ENCODE measurements at regions not wholly inside any gene's neighbourhood (a gene's known extent, or its start where the extent isn't known, plus 50 kb on each side); places are given as distances from the start of the nearest gene placed in this dataset.

DNA sequence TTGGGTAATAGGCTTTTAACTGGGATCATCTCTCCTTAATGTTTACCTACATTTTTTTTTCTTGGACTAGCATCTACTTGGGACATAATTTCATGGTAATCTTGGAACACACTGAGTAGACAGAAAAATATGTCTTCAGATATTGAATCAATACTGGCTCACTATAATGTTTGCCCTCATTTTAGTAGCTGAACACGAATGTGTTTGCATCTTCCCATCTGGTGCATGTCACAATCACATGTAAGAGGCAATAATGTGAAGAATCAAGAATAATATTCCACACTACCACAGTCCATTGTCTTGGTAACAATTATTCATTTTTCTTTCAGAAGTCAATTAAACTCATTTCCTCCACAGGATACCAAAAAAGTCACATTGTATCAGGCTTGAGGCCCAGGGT is 382.7 kb upstream of the CDH10 start:
- TF ChIP-seq ZNF70 (CRISPR knock-in tag; IDR thresholded peaks at IDR 0.05) = no peak
- TF ChIP-seq, protein P1, sequence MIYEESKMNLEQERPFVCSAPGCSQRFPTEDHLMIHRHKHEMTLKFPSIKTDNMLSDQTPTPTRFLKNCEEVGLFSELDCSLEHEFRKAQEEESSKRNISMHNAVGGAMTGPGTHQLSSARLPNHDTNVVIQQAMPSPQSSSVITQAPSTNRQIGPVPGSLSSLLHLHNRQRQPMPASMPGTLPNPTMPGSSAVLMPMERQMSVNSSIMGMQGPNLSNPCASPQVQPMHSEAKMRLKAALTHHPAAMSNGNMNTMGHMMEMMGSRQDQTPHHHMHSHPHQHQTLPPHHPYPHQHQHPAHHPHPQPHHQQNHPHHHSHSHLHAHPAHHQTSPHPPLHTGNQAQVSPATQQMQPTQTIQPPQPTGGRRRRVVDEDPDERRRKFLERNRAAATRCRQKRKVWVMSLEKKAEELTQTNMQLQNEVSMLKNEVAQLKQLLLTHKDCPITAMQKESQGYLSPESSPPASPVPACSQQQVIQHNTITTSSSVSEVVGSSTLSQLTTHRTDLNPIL (CRISPR knock-in tag; IDR thresholded peaks at IDR 0.05; ENCODE audit: low read depth) = no peak
- no peak for ATAC-seq

DNA sequence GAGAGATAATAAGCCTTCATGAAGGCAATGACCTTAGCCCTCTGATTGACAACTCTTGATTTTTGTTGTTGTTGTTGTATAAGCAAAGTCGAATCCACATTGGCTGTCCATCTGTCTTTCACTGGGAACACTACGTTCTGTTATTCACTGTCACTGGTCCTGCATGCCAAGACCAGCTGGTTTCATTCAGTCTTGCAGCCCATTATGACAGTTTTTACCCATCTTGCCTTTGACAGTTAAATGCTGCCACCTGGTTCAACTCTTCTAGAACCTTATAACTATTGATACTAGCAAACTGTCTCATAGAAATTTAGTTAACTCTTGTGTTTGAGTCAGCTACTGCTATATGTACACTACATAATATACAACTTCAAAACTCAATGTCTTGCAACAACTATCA is 382.3 kb upstream of the CDH10 start:
- no peak for ATAC-seq
- no peak for TF ChIP-seq ZNF70 (CRISPR knock-in tag; IDR thresholded peaks at IDR 0.05)
- TF ChIP-seq, protein P2, sequence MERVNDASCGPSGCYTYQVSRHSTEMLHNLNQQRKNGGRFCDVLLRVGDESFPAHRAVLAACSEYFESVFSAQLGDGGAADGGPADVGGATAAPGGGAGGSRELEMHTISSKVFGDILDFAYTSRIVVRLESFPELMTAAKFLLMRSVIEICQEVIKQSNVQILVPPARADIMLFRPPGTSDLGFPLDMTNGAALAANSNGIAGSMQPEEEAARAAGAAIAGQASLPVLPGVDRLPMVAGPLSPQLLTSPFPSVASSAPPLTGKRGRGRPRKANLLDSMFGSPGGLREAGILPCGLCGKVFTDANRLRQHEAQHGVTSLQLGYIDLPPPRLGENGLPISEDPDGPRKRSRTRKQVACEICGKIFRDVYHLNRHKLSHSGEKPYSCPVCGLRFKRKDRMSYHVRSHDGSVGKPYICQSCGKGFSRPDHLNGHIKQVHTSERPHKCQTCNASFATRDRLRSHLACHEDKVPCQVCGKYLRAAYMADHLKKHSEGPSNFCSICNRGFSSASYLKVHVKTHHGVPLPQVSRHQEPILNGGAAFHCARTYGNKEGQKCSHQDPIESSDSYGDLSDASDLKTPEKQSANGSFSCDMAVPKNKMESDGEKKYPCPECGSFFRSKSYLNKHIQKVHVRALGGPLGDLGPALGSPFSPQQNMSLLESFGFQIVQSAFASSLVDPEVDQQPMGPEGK (CRISPR knock-in tag; IDR thresholded peaks at IDR 0.05; ENCODE audit: borderline replicate concordance) = no peak
- TF ChIP-seq ZFP30 (CRISPR knock-in tag; IDR thresholded peaks at IDR 0.05) = no peak
- no peak for TF ChIP-seq ISL1 (CRISPR knock-in tag; IDR thresholded peaks at IDR 0.05)
- TF ChIP-seq, protein P3, sequence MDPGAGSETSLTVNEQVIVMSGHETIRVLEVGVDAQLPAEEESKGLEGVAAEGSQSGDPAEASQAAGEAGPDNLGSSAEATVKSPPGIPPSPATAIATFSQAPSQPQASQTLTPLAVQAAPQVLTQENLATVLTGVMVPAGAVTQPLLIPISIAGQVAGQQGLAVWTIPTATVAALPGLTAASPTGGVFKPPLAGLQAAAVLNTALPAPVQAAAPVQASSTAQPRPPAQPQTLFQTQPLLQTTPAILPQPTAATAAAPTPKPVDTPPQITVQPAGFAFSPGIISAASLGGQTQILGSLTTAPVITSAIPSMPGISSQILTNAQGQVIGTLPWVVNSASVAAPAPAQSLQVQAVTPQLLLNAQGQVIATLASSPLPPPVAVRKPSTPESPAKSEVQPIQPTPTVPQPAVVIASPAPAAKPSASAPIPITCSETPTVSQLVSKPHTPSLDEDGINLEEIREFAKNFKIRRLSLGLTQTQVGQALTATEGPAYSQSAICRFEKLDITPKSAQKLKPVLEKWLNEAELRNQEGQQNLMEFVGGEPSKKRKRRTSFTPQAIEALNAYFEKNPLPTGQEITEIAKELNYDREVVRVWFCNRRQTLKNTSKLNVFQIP (CRISPR knock-in tag; IDR thresholded peaks at IDR 0.05; ENCODE audit: borderline replicate concordance, low read depth) = no peak
- TF ChIP-seq ZFP3 (CRISPR knock-in tag; IDR thresholded peaks at IDR 0.05) = no peak
- TF ChIP-seq GLIS3 (CRISPR knock-in tag; IDR thresholded peaks at IDR 0.05) = no peak
- TF ChIP-seq RARB (CRISPR knock-in tag; IDR thresholded peaks at IDR 0.05) = no peak
- TF ChIP-seq ZNF8 (CRISPR knock-in tag; IDR thresholded peaks at IDR 0.05) = no peak
- no peak for TF ChIP-seq ARNTL (CRISPR knock-in tag; IDR thresholded peaks at IDR 0.05; ENCODE audit: borderline replicate concordance, low read depth)
- no peak for TF ChIP-seq BACH2 (CRISPR knock-in tag; IDR thresholded peaks at IDR 0.05; ENCODE audit: borderline replicate concordance)

DNA sequence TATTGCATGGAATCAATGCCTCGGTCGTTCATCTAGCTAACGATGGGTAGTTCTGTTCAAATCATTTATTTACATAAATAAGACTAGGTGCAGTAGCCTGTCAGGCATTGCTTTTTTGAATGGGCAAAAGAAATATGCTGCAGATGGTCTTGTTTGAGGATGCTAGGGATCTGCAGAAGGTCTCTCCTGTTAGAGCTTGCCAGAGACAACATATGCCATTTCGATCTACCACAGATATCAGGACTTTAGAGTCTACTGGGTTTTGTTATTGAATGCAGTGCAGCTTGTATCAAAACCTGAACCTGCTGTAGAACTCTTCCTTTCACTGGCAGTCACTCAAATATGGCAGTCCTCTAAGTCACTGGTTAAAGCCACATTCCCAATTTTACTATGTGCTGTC is 381.1 kb upstream of the CDH10 start:
- TF ChIP-seq CSDC2 (CRISPR knock-in tag; IDR thresholded peaks at IDR 0.05) = no peak
- no peak for TF ChIP-seq TCF4 (CRISPR knock-in tag; IDR thresholded peaks at IDR 0.05; ENCODE audit: borderline replicate concordance)
- no peak for TF ChIP-seq ZFP3 (CRISPR knock-in tag; IDR thresholded peaks at IDR 0.05)
- TF ChIP-seq ZNF8 (CRISPR knock-in tag; IDR thresholded peaks at IDR 0.05) = no peak
- TF ChIP-seq, protein P3 (CRISPR knock-in tag; IDR thresholded peaks at IDR 0.05; ENCODE audit: borderline replicate concordance, low read depth) = no peak
- no peak for ATAC-seq

DNA sequence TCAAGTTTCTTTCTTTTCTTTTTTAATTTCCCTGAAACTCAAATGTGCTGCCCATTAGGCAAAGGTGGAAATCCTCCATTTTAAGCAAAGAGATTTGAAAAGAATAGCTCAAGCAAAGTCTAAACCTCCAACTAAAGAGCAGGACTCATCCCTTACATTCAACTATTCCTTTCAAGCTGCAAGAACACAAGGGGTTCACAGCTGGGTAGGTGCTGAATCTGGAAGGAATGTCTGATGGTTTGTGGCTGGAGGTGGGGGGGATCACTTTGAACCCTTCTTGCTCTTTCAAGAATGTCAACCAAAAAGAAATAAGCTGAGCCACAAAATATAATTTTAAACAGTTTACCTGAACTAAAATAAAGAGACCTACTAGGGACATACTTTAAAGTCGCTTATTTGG is 375.7 kb upstream of the CDH10 start:
- TF ChIP-seq ZNF70 (CRISPR knock-in tag; IDR thresholded peaks at IDR 0.05) = no peak
- no peak for TF ChIP-seq CSDC2 (CRISPR knock-in tag; IDR thresholded peaks at IDR 0.05)
- no peak for TF ChIP-seq OSR1 (CRISPR knock-in tag; IDR thresholded peaks at IDR 0.05)
- TF ChIP-seq ZFP3 (CRISPR knock-in tag; IDR thresholded peaks at IDR 0.05) = no peak
- no peak for TF ChIP-seq TCF4 (CRISPR knock-in tag; IDR thresholded peaks at IDR 0.05; ENCODE audit: borderline replicate concordance)
- TF ChIP-seq RARB (CRISPR knock-in tag; IDR thresholded peaks at IDR 0.05) = no peak
- TF ChIP-seq, protein P1 (CRISPR knock-in tag; IDR thresholded peaks at IDR 0.05; ENCODE audit: low read depth) = no peak
- no peak for ATAC-seq

DNA sequence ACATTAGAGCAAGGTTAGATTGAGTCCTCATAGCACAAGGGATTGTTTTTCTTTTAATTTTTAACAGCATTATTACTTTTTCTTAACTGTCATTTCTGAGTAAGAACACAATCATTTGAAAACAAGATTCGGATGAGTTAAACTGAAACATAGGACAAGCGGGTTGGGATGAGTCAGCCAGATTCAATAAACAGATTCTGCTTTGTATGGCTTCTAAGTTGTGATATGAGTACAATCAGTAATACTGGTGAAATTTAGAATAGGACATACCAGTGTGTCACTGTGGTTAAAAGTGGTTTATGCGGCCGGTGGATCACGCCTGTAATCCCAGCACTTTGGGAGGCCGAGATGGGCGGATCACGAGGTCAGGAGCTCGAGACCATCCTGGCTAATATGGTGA is 364.3 kb upstream of the CDH10 start:
- TF ChIP-seq ZFP3 (CRISPR knock-in tag; IDR thresholded peaks at IDR 0.05) = no peak
- no peak for TF ChIP-seq CSDC2 (CRISPR knock-in tag; IDR thresholded peaks at IDR 0.05)
- TF ChIP-seq, protein P4, sequence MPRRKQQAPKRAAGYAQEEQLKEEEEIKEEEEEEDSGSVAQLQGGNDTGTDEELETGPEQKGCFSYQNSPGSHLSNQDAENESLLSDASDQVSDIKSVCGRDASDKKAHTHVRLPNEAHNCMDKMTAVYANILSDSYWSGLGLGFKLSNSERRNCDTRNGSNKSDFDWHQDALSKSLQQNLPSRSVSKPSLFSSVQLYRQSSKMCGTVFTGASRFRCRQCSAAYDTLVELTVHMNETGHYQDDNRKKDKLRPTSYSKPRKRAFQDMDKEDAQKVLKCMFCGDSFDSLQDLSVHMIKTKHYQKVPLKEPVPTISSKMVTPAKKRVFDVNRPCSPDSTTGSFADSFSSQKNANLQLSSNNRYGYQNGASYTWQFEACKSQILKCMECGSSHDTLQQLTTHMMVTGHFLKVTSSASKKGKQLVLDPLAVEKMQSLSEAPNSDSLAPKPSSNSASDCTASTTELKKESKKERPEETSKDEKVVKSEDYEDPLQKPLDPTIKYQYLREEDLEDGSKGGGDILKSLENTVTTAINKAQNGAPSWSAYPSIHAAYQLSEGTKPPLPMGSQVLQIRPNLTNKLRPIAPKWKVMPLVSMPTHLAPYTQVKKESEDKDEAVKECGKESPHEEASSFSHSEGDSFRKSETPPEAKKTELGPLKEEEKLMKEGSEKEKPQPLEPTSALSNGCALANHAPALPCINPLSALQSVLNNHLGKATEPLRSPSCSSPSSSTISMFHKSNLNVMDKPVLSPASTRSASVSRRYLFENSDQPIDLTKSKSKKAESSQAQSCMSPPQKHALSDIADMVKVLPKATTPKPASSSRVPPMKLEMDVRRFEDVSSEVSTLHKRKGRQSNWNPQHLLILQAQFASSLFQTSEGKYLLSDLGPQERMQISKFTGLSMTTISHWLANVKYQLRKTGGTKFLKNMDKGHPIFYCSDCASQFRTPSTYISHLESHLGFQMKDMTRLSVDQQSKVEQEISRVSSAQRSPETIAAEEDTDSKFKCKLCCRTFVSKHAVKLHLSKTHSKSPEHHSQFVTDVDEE (CRISPR knock-in tag; IDR thresholded peaks at IDR 0.05) = no peak
- TF ChIP-seq, protein P1 (CRISPR knock-in tag; IDR thresholded peaks at IDR 0.05; ENCODE audit: low read depth) = no peak
- no peak for TF ChIP-seq ZNF8 (CRISPR knock-in tag; IDR thresholded peaks at IDR 0.05)
- no peak for TF ChIP-seq TOX (CRISPR knock-in tag; IDR thresholded peaks at IDR 0.05; ENCODE audit: borderline replicate concordance)
- no peak for TF ChIP-seq OSR1 (CRISPR knock-in tag; IDR thresholded peaks at IDR 0.05)
- ATAC-seq = no peak

Measured in SK-N-SH treated with all-trans-retinoic acid at 6 μM for 48 hours (cell line).